ENCODE measurements at regions not wholly inside any gene's neighbourhood (a gene's known extent, or its start where the extent isn't known, plus 50 kb on each side); places are given as distances from the start of the nearest gene placed in this dataset.

DNA sequence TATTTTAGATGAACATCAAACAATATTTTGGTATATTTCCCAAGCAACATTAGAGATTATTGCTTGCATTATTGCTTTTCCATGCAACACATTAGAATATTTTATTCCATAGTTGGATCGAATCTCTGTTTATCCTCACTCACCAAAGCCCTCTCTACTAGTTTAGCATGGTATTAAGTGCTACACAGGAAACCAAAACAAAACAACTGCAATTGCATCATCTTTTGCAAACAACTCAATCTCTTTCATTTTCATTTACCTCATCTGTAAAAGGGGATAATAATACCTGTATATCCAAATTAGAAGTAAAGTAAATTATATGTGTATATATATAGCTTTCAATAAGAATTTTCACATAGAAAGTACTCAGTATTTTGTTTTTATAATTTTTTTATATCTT is 147.8 kb upstream of the PCDH9 start:
- H3K27me3 ChIP-seq, result no peaks in the 10 kb centered on the region
- DNase-seq, result no peak
- intact Hi-C loops (cut with DNase I), result no loop called here
- no peak overlapping the region for H3K4me3 ChIP-seq (replicated peaks in 1 of 3)
- no peak for TF ChIP-seq POLR2A (IDR thresholded peaks at IDR 0.05)
- TF ChIP-seq, protein P1, sequence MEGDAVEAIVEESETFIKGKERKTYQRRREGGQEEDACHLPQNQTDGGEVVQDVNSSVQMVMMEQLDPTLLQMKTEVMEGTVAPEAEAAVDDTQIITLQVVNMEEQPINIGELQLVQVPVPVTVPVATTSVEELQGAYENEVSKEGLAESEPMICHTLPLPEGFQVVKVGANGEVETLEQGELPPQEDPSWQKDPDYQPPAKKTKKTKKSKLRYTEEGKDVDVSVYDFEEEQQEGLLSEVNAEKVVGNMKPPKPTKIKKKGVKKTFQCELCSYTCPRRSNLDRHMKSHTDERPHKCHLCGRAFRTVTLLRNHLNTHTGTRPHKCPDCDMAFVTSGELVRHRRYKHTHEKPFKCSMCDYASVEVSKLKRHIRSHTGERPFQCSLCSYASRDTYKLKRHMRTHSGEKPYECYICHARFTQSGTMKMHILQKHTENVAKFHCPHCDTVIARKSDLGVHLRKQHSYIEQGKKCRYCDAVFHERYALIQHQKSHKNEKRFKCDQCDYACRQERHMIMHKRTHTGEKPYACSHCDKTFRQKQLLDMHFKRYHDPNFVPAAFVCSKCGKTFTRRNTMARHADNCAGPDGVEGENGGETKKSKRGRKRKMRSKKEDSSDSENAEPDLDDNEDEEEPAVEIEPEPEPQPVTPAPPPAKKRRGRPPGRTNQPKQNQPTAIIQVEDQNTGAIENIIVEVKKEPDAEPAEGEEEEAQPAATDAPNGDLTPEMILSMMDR (IDR thresholded peaks at IDR 0.05), result no peak
- no peaks in the 10 kb centered on the region for H3K9me3 ChIP-seq
- H3K36me3 ChIP-seq, result no peaks in the 10 kb centered on the region
- no peaks in the 10 kb centered on the region for H3K4me1 ChIP-seq
- 94 to 97% methylated on average over 1 of the region's 1 CpG for WGBS, 2 donors
- H3K27ac ChIP-seq, result no peak overlapping the region

DNA sequence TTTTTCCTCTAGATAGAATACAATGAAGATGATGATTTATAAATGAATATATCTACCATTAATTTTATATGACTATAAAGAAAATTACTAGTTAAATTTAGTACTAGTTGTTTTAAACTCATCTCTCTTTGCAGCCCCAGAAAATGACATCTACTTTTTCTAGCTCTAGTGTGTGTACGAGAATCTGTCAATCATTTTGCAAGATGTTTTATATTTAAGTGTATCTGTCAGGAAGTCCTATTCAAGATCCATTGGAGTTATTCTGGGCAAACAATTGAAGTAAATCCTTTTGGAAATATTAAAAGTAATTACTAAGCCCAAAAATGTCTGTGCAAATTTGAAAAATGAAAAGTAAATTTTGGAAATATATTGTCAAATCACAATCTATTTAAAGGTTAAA is 144.3 kb upstream of the PCDH9 start:
- intact Hi-C loops (cut with DNase I), result no loop called here
- WGBS, 2 donors, result 81 to 82% methylated on average over 1 of the region's 1 CpG

DNA sequence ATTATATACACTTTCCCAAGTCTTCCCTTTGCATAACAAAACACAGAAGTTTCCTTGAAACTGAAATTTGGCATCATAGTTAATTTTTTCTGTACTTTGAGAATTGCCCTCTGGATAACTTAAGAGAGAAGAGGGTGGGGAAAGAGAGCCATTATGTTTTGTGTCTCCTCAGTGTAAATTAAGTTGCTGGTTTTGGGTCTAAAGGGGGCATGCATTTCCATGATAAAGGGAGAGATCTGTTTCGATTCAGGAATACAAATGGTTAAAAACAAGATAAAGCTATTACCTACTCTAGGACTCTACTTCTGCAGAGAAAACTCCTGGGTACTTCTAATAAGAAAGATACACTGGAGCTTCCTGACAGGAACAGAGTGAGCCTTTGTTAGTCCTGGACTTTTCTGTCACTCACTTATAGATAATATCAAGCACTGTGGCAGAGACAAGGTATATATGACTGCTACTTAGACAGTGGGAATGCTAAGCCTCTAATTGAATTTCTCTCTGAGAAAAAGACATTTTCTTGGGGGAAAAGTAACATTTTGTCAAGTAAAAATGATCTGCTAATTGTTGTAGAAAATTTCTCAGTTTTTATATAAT is 142.8 kb upstream of the PCDH9 start:
- TF ChIP-seq, protein P1 (IDR thresholded peaks at IDR 0.05), result no peak
- TF ChIP-seq POLR2A (IDR thresholded peaks at IDR 0.05), result no peak
- intact Hi-C loops (cut with DNase I), result no loop called here

More for the DNA sequence above, 144.3 kb upstream of the PCDH9 start:
- H3K4me3 ChIP-seq (replicated peaks in 1 of 3), result no peak overlapping the region
- H3K9me3 ChIP-seq, result no peaks in the 10 kb centered on the region
- H3K36me3 ChIP-seq, result no peaks in the 10 kb centered on the region
- no peak for DNase-seq
- H3K4me1 ChIP-seq, result no peaks in the 10 kb centered on the region
- H3K27me3 ChIP-seq, result no peaks in the 10 kb centered on the region
- TF ChIP-seq POLR2A (IDR thresholded peaks at IDR 0.05), result no peak
- TF ChIP-seq, protein P1 (IDR thresholded peaks at IDR 0.05), result no peak
- H3K27ac ChIP-seq, result no peak overlapping the region

DNA sequence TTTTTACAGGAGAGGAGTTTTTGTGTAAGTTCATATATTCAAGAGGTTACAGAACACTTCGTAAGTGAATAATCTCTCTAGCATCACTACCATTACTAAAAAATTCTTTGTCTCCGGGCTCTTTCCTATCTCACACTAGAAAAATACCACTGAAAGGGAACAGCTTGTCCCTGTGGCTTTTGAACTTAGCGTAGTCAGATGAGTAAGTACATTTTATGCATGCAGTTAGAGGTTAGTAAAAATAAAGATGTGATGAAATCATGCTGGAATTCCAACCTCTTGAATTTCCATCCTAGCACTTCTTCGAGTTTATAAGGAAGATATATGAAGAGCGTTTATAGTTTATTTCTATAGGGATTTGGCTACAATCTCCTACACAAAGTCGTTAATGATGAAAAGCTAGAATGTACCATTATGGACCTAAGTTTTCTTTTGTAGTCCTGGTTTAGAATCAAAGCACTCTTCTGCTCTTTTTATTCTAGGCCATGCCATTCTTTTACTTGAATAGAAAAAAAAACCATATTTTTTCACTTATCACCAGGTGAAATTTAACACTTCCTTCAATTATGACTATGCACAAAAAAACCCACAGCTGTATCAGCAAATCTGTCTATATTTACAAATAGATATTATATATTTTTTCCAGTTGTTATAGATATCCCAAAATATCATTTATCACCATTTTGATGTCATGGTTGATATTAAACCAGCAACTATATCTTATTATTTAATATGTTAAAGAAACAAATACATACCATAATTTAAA is 139.9 kb upstream of the PCDH9 start:
- H3K4me3 ChIP-seq (replicated peaks in 1 of 3), result no peak overlapping the region
- intact Hi-C loops (cut with DNase I), result no loop called here
- no peak for TF ChIP-seq POLR2A (IDR thresholded peaks at IDR 0.05)
- TF ChIP-seq, protein P1 (IDR thresholded peaks at IDR 0.05), result no peak
- no peaks in the 10 kb centered on the region for H3K36me3 ChIP-seq
- H3K9me3 ChIP-seq, result no peaks in the 10 kb centered on the region
- H3K27ac ChIP-seq, result no peak overlapping the region
- no peaks in the 10 kb centered on the region for H3K4me1 ChIP-seq
- H3K27me3 ChIP-seq, result no peaks in the 10 kb centered on the region
- 59 to 62% methylated on average over 6 of the region's 6 CpGs for WGBS, 2 donors
- DNase-seq, result no peak

More for the DNA sequence above, 142.8 kb upstream of the PCDH9 start:
- Histone ChIP-seq H3K36me3 (no peaks in the 10 kb centered on the region), H3K4me1 (no peaks in the 10 kb centered on the region), H3K9me3 (no peaks in the 10 kb centered on the region), H3K27me3 (no peaks in the 10 kb centered on the region), H3K27ac (no peak overlapping the region), H3K4me3 (replicated peaks in 1 of 3) (no peak overlapping the region)
- 53 to 68% methylated on average over 1 of the region's 1 CpG for WGBS, 2 donors
- DNase-seq, result no peak

DNA sequence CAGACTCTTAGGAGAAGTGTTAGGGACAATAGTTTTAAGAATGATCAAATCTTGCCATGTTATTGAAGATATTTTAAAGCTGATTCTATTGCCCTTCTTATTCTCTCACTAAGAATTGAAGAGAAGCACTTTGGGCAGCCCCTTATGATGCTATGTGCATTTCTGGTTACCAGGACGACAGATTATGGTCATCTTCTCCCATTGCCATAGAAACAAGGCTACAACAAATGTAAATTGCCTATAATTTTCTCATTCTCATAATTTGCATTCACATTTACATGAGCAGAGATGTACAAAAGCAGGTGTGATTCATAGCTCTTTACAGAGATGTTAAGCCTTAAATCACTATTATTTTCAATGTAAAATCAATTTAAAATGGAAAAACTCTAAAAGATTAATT is 137.3 kb upstream of the PCDH9 start:
- 58 to 75% methylated on average over 1 of the region's 1 CpG for WGBS, 2 donors
- intact Hi-C loops (cut with DNase I), result no loop called here
- Histone ChIP-seq H3K9me3 (no peaks in the 10 kb centered on the region), H3K27me3 (no peaks in the 10 kb centered on the region), H3K4me3 (replicated peaks in 1 of 3) (no peak overlapping the region), H3K36me3 (no peaks in the 10 kb centered on the region), H3K27ac (no peak overlapping the region), H3K4me1 (no peaks in the 10 kb centered on the region)
- DNase-seq, result no peak
- TF ChIP-seq, protein P1 (IDR thresholded peaks at IDR 0.05), result no peak
- TF ChIP-seq POLR2A (IDR thresholded peaks at IDR 0.05), result no peak
